A549 (cell line): ENCODE measurements at regions not wholly inside any gene's neighbourhood (a gene's known extent, or its start where the extent isn't known, plus 50 kb on each side); places are given as distances from the start of the nearest gene placed in this dataset.

Experiments used
- ATAC-seq, 2 experiments: fragments of 200-7000 bp in 1 of 2; fragments of >200 bp in 1 of 2; cut with Nextera tagmentation in 1 of 2; cut with Tn5 transposase in 1 of 2; 3 replicates each; pipeline versions ENCODE4 v1.8.0 to v1.9.1; 2018 to 2020; ENCODE audit warnings: mild to moderate bottlenecking in 1 of 2, moderate library complexity in 1 of 2
- CTCF ChIA-PET: fragments of 300-600 bp; sonication (Branson Sonifier 250); formaldehyde crosslinking; extraction: SDS; loops from one replicate; lab custom pipeline; 2021; ENCODE audit warnings: antibody characterized with exemption, inconsistent platforms; lab: Yijun Ruan, JAX
- POLR2A ChIA-PET: fragments of 350-600 bp; formaldehyde crosslinking; extraction: SDS; loops from one replicate; lab custom pipeline; 2021; ENCODE audit warnings: antibody characterized with exemption, inconsistent platforms; lab: Yijun Ruan, JAX
- DNase-seq, 2 experiments: peaks; one replicate each; pipeline versions ENCODE4 v3.0.0 to v3.0.0-alpha.2; 2011 to 2016; ENCODE audit warnings: low read depth in 1 of 2, low spot score in 1 of 2
- FAIRE-seq: peaks from 2 replicates; lab custom pipeline; 2011; peaks lifted over from hg19 to GRCh38; lab: Jason Lieb, UNC
- H3K27ac ChIP-seq, 2 experiments: fragments of >200 bp; sonication (Bioruptor Twin); formaldehyde crosslinking; 3 replicates each; pipeline ENCODE4 v1.5.1; 2016 to 2017
- H3K4me1 ChIP-seq: fragments of >200 bp; sonication (Bioruptor Twin); formaldehyde crosslinking; 3 replicates; pipeline ENCODE4 v1.6.1; 2016
- H3K4me2 ChIP-seq: fragments of >200 bp; sonication (Bioruptor Twin); formaldehyde crosslinking; 3 replicates; pipeline ENCODE4 v1.6.1; 2016
- H3K4me3 ChIP-seq: fragments of >200 bp; sonication (Bioruptor Twin); formaldehyde crosslinking; 3 replicates; pipeline ENCODE4 v1.5.1; 2016
- H3K9me3 ChIP-seq: fragments of >200 bp; sonication (Bioruptor Twin); formaldehyde crosslinking; 3 replicates; pipeline ENCODE4 v1.6.1; 2016
- CBX8 ChIP-seq: fragments of 200-600 bp; sonication (generic); IDR thresholded peaks from 2 replicates; pipeline ENCODE4 v1.6.1; 2016
- EHF ChIP-seq: fragments of 250-450 bp; sonication (Bioruptor Pico); IDR thresholded peaks from 2 replicates; pipeline ENCODE4 v1.5.0; 2020; ENCODE audit warnings: mild to moderate bottlenecking
- ESRRA ChIP-seq: fragments of 150-350 bp; IDR thresholded peaks from 2 replicates; pipeline ENCODE4 v1.6.1; 2014; ENCODE audit warnings: mild to moderate bottlenecking, low read length, borderline replicate concordance
- FOSB ChIP-seq: fragments of 250-450 bp; sonication (Bioruptor Pico); IDR thresholded peaks from 2 replicates; pipeline ENCODE4 v1.5.0; 2020; ENCODE audit warnings: mild to moderate bottlenecking, moderate library complexity
- FOSL2 ChIP-seq, 2 experiments: fragments of 450-650 bp in 1 of 2; fragments of >200 bp in 1 of 2; sonication (Bioruptor Twin) in 1 of 2; formaldehyde crosslinking; IDR thresholded peaks; 2 replicates each; pipeline versions ENCODE4 v1.5.0 to v1.6.1; 2016 to 2020; ENCODE audit warnings: mild to moderate bottlenecking in 1 of 2, moderate library complexity in 1 of 2
- FOXS1 ChIP-seq: fragments of 250-450 bp; sonication (Bioruptor Pico); IDR thresholded peaks from 2 replicates; pipeline ENCODE4 v1.5.0; 2020; ENCODE audit warnings: mild to moderate bottlenecking, moderate library complexity
- HEYL ChIP-seq: fragments of 250-450 bp; sonication (Bioruptor Pico); IDR thresholded peaks from 2 replicates; pipeline ENCODE4 v1.8.0; 2021; ENCODE audit warnings: mild to moderate bottlenecking, moderate library complexity
- HOXB13 ChIP-seq: fragments of 250-450 bp; sonication (Bioruptor Pico); IDR thresholded peaks from 2 replicates; pipeline ENCODE4 v1.5.0; 2020; ENCODE audit warnings: low read depth, mild to moderate bottlenecking, moderate library complexity
- HOXB5 ChIP-seq: fragments of 250-450 bp; sonication (Bioruptor Pico); IDR thresholded peaks from 2 replicates; pipeline ENCODE4 v1.5.0; 2020; ENCODE audit warnings: mild to moderate bottlenecking, moderate library complexity
- JUNB ChIP-seq: fragments of >200 bp; sonication (Bioruptor Twin); formaldehyde crosslinking; IDR thresholded peaks from 2 replicates; pipeline ENCODE4 v1.6.1; 2016
- NFE2L2 ChIP-seq: fragments of 150-350 bp; conservative IDR thresholded peaks from 2 replicates; pipeline ENCODE4 v1.6.1; 2014; ENCODE audit warnings: low read length
- NPAS2 ChIP-seq: fragments of 250-450 bp; sonication (Bioruptor Pico); IDR thresholded peaks from 2 replicates; pipeline ENCODE4 v1.8.0; 2022; ENCODE audit warnings: mild to moderate bottlenecking, moderate library complexity, borderline replicate concordance
- NR3C1 ChIP-seq: fragments of >200 bp; sonication (Bioruptor Twin); formaldehyde crosslinking; IDR thresholded peaks from 3 replicates; pipeline ENCODE4 v1.6.1; 2017
- PBX3 ChIP-seq: IDR thresholded peaks from 2 replicates; pipeline ENCODE4 v1.6.1; 2012
- PHF8 ChIP-seq: fragments of 200-600 bp; sonication (generic); IDR thresholded peaks from 2 replicates; pipeline ENCODE4 v1.6.1; 2016; ENCODE audit warnings: low read depth, mild to moderate bottlenecking, antibody characterized with exemption, moderate library complexity, borderline replicate concordance
- RARB ChIP-seq: fragments of 250-450 bp; sonication (Bioruptor Pico); IDR thresholded peaks from 2 replicates; pipeline ENCODE4 v1.8.0; 2021; ENCODE audit warnings: mild to moderate bottlenecking, moderate library complexity
- RCOR1 ChIP-seq: fragments of 150-350 bp; IDR thresholded peaks from 2 replicates; pipeline ENCODE4 v1.6.1; 2014; ENCODE audit warnings: antibody characterized with exemption, low read length, low read depth
- RFX5 ChIP-seq: fragments of 450-650 bp; IDR thresholded peaks from 2 replicates; pipeline ENCODE4 v1.7.1; 2014; ENCODE audit warnings: antibody characterized with exemption, mild to moderate bottlenecking, moderate library complexity
- SMC3 ChIP-seq: fragments of >200 bp; sonication (Bioruptor Twin); formaldehyde crosslinking; IDR thresholded peaks from 3 replicates; pipeline ENCODE4 v1.6.1; 2018; ENCODE audit warnings: inconsistent platforms
- SREBF2 ChIP-seq: fragments of 450-650 bp; IDR thresholded peaks from 2 replicates; pipeline ENCODE4 v1.6.1; 2014; ENCODE audit warnings: mild to moderate bottlenecking, moderate library complexity
- TFCP2L1 ChIP-seq: fragments of 250-450 bp; sonication (Bioruptor Pico); IDR thresholded peaks from 2 replicates; pipeline ENCODE4 v1.5.0; 2021; ENCODE audit warnings: mild to moderate bottlenecking
- USF2 ChIP-seq: fragments of 450-650 bp; IDR thresholded peaks from 2 replicates; pipeline ENCODE4 v1.6.1; 2014; ENCODE audit warnings: antibody characterized with exemption
- ZFP36 ChIP-seq: fragments of 450-650 bp; IDR thresholded peaks from 2 replicates; pipeline ENCODE4 v1.6.1; 2014; ENCODE audit warnings: borderline replicate concordance; ENCODE audit not compliant: partially characterized antibody
- ZSCAN20 ChIP-seq: fragments of 250-450 bp; sonication (Bioruptor Pico); IDR thresholded peaks from 2 replicates; pipeline ENCODE4 v1.8.0; 2022; ENCODE audit warnings: mild to moderate bottlenecking, moderate library complexity
- WGBS: methylation state at CpG from one replicate; pipeline ENCODE4 v1.1.6; 2017; ENCODE audit errors: missing lambda C conversion rate; 5-methylcytosine and 5-hydroxymethylcytosine counted together
- TF ChIP-seq, protein P1 (sequence below): IDR thresholded peaks from 2 replicates; pipeline ENCODE4 v1.6.1; 2012
- TF ChIP-seq, protein P2 (sequence below): fragments of 150-350 bp; IDR thresholded peaks from 2 replicates; pipeline ENCODE4 v1.6.1; 2014; ENCODE audit warnings: low read depth, mild to moderate bottlenecking, low read length
- TF ChIP-seq, protein P3 (sequence below): IDR thresholded peaks from 2 replicates; pipeline ENCODE4 v1.6.1; 2012; ENCODE audit warnings: low read depth, borderline replicate concordance
- TF ChIP-seq, protein P4 (sequence below): fragments of >200 bp; sonication (Bioruptor Twin); formaldehyde crosslinking; IDR thresholded peaks from 3 replicates; pipeline ENCODE4 v1.5.1; 2016

GRCh38 chr7:86964973-86965726 is 94.3 kb downstream of the ELAPOR2 start:
- no peaks in the 10 kb centered on the region for H3K4me1 ChIP-seq
- no peaks in the 10 kb centered on the region for H3K9me3 ChIP-seq
- 11% methylated on average over 4 of the region's 4 CpGs for WGBS
- no peak overlapping the region for H3K27ac ChIP-seq
- CTCF ChIA-PET = interaction anchor here (0.5 kb wide), 1 partner anchor 586 kb away, joined by 3 read pairs; no protein-coding TSS in a partner anchor
- POLR2A ChIA-PET = no interaction called here
- DNase-seq = no peak
- no peak for FAIRE-seq
- no peak overlapping the region for H3K4me3 ChIP-seq
- TF ChIP-seq ZFP36 (no peak), HEYL (CRISPR knock-in tag) (no peak), SMC3 (no peak), NFE2L2 (no peak), JUNB (no peak)
- TF ChIP-seq, protein P1, sequence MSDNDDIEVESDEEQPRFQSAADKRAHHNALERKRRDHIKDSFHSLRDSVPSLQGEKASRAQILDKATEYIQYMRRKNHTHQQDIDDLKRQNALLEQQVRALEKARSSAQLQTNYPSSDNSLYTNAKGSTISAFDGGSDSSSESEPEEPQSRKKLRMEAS = no peak
- TF ChIP-seq, protein P2, sequence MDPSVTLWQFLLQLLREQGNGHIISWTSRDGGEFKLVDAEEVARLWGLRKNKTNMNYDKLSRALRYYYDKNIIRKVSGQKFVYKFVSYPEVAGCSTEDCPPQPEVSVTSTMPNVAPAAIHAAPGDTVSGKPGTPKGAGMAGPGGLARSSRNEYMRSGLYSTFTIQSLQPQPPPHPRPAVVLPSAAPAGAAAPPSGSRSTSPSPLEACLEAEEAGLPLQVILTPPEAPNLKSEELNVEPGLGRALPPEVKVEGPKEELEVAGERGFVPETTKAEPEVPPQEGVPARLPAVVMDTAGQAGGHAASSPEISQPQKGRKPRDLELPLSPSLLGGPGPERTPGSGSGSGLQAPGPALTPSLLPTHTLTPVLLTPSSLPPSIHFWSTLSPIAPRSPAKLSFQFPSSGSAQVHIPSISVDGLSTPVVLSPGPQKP = no peak
- no peak overlapping the region for H3K4me2 ChIP-seq
- ATAC-seq = no peak

- ChIA-PET POLR2A (no interaction called here), CTCF (no interaction called here)
- FAIRE-seq = no peak
- Histone ChIP-seq H3K9me3 (no peaks in the 10 kb centered on the region), H3K4me3 (no peak overlapping the region), H3K4me1 (no peaks in the 10 kb centered on the region), H3K27ac (no peak overlapping the region), H3K4me2 (no peak overlapping the region)
- no peak for DNase-seq
- no peak for ATAC-seq
- no peak for TF ChIP-seq EHF (CRISPR knock-in tag)
- TF ChIP-seq NFE2L2 = no peak
- TF ChIP-seq, protein P3, sequence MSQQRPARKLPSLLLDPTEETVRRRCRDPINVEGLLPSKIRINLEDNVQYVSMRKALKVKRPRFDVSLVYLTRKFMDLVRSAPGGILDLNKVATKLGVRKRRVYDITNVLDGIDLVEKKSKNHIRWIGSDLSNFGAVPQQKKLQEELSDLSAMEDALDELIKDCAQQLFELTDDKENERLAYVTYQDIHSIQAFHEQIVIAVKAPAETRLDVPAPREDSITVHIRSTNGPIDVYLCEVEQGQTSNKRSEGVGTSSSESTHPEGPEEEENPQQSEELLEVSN = no peak
- TF ChIP-seq JUNB = no peak
- no peak for TF ChIP-seq SREBF2
- no peak for TF ChIP-seq HEYL (CRISPR knock-in tag)
- TF ChIP-seq ESRRA = no peak
- TF ChIP-seq RCOR1 = no peak
- TF ChIP-seq NPAS2 = no peak
- TF ChIP-seq TFCP2L1 (CRISPR knock-in tag) = no peak
- no peak for TF ChIP-seq PBX3
- no peak for TF ChIP-seq HOXB13
- no peak for TF ChIP-seq FOSL2 (IDR thresholded peaks at IDR 0.05)
- TF ChIP-seq FOSL2 (CRISPR knock-in tag; IDR thresholded peaks at IDR 0.05) = no peak
- WGBS = 0% methylated on average over 2 of the region's 2 CpGs
Measured at GRCh38 chr7:86963599-86964230, 95.7 kb downstream of the ELAPOR2 start.

DNA sequence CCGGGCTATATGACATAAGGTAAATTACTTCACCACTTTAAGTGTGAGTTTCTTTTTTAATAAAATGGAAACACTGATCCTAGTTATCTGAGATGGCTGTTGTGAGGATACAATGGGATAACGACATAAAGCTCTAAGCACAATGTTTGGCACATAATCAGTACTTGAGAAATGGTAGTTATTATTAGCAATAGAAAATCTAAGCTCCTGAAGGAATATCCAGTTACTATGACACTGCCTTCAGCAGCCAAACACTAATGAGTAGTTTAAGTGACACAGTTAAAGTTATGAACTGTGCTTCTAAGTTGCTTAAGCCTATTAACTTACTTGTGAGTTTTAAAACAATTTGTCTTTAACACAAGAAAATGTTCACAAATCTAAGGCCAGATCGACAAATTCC is 96.8 kb downstream of the ELAPOR2 start:
- FAIRE-seq = no peak
- WGBS = 13% methylated on average over 3 of the region's 3 CpGs
- TF ChIP-seq FOSB (CRISPR knock-in tag) = no peak
- no peak for TF ChIP-seq USF2
- no peak for TF ChIP-seq TFCP2L1 (CRISPR knock-in tag)
- no peak for TF ChIP-seq FOXS1
- TF ChIP-seq PHF8 = no peak
- TF ChIP-seq CBX8 = no peak
- TF ChIP-seq, protein P4, sequence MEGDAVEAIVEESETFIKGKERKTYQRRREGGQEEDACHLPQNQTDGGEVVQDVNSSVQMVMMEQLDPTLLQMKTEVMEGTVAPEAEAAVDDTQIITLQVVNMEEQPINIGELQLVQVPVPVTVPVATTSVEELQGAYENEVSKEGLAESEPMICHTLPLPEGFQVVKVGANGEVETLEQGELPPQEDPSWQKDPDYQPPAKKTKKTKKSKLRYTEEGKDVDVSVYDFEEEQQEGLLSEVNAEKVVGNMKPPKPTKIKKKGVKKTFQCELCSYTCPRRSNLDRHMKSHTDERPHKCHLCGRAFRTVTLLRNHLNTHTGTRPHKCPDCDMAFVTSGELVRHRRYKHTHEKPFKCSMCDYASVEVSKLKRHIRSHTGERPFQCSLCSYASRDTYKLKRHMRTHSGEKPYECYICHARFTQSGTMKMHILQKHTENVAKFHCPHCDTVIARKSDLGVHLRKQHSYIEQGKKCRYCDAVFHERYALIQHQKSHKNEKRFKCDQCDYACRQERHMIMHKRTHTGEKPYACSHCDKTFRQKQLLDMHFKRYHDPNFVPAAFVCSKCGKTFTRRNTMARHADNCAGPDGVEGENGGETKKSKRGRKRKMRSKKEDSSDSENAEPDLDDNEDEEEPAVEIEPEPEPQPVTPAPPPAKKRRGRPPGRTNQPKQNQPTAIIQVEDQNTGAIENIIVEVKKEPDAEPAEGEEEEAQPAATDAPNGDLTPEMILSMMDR = no peak
- no peak for TF ChIP-seq NFE2L2
- no peak for TF ChIP-seq RARB (CRISPR knock-in tag)
- TF ChIP-seq RFX5 = no peak
- no peak for TF ChIP-seq ZSCAN20 (CRISPR knock-in tag)
- TF ChIP-seq HOXB5 (CRISPR knock-in tag) = no peak
- TF ChIP-seq NR3C1 = no peak
- no peak for TF ChIP-seq RCOR1
- TF ChIP-seq ZFP36 = no peak
- TF ChIP-seq, protein P1 = no peak

More for the DNA sequence above, 96.8 kb downstream of the ELAPOR2 start:
- ChIA-PET CTCF (no interaction called here), POLR2A (no interaction called here)
- ATAC-seq (no peak), DNase-seq (no peak)
- H3K4me1 ChIP-seq = no peaks in the 10 kb centered on the region
- no peaks in the 10 kb centered on the region for H3K9me3 ChIP-seq
- H3K4me3 ChIP-seq = no peak overlapping the region
- H3K27ac ChIP-seq = no peak overlapping the region
- H3K4me2 ChIP-seq = no peak overlapping the region
